HG03135 (cell line): ENCODE measurements at regions not wholly inside any gene's neighbourhood (a gene's known extent, or its start where the extent isn't known, plus 50 kb on each side); places are given as distances from the start of the nearest gene placed in this dataset.

ENCODE experiments used
- ATAC-seq: cut with Tn5 transposase; IDR thresholded peaks from one replicate; pipeline ENCODE4 v1.9.1; 2021; ENCODE audit warnings: mild to moderate bottlenecking, moderate library complexity; ENCODE audit not compliant: unreplicated experiment

GRCh38 chr2:8623958-8624591 lies 57.8 kb upstream of the ID2 start:
- no peak for ATAC-seq

- no peak for ATAC-seq
These were observed 56.9 kb upstream of the ID2 start for GRCh38 chr2:8624855-8625398.

GRCh38 chr2:8625399-8626300 lies 56.2 kb upstream of the ID2 start:
- no peak for ATAC-seq

- ATAC-seq = no peak
These were observed 55.3 kb upstream of the ID2 start for GRCh38 chr2:8626572-8626971.

- no peak for ATAC-seq
These were observed 54.7 kb upstream of the ID2 start for GRCh38 chr2:8627019-8627691.

- no peak for ATAC-seq
These were observed 54.2 kb upstream of the ID2 start for GRCh38 chr2:8627692-8628085.

- ATAC-seq = no peak
These were observed 53.5 kb upstream of the ID2 start for GRCh38 chr2:8628179-8628865.

- ATAC-seq = no peak
These were observed 53.0 kb upstream of the ID2 start for GRCh38 chr2:8628866-8629209.

GRCh38 chr2:8629402-8629801 lies 52.5 kb upstream of the ID2 start:
- no peak for ATAC-seq

- no peak for ATAC-seq
These were observed 51.0 kb upstream of the ID2 start for GRCh38 chr2:8630676-8631464.

- ATAC-seq = no peak
These were observed 50.3 kb upstream of the ID2 start for GRCh38 chr2:8631465-8632005.
